H1 (cell line): ENCODE measurements at regions not wholly inside any gene's neighbourhood (a gene's known extent, or its start where the extent isn't known, plus 50 kb on each side); places are given as distances from the start of the nearest gene placed in this dataset.

Source experiments
- CTCF ChIA-PET: fragments of 300-600 bp; sonication (Branson Sonifier 250); formaldehyde crosslinking; loops from one replicate; lab custom pipeline; 2021; ENCODE audit not compliant: partially characterized antibody; lab: Charles Lee
- POLR2A ChIA-PET: fragments of 300-600 bp; sonication (Branson Sonifier 250); formaldehyde crosslinking; loops from one replicate; lab custom pipeline; 2021; ENCODE audit warnings: inconsistent platforms; ENCODE audit not compliant: partially characterized antibody; lab: Charles Lee
- DNase-seq, 2 experiments: peaks; one replicate each; pipeline versions ENCODE4 v3.0.0 to v3.0.0-alpha.2; 2010 to 2022; ENCODE audit warnings: low spot score in 2 of 2, low read depth in 1 of 2, mixed read lengths in 1 of 2
- FAIRE-seq: peaks from 2 replicates; lab custom pipeline; 2011; peaks lifted over from hg19 to GRCh38; lab: Jason Lieb, UNC
- H2AFZ ChIP-seq: 2 replicates; pipeline ENCODE4 v1.8.1; 2012; ENCODE audit warnings: low read length, inconsistent platforms
- H2AK5ac ChIP-seq: 2 replicates; pipeline ENCODE4 v1.6.1; 2013; ENCODE audit warnings: low read depth, low read length
- H2BK120ac ChIP-seq: replicated peaks from 2 replicates; pipeline ENCODE3; 2013; ENCODE audit warnings: low read depth, low read length, inconsistent platforms
- H2BK12ac ChIP-seq: 2 replicates; pipeline ENCODE4 v1.6.1; 2013; ENCODE audit warnings: low read depth, low read length
- H2BK15ac ChIP-seq: 2 replicates; pipeline ENCODE4 v1.6.1; 2013; ENCODE audit warnings: low read length
- H2BK20ac ChIP-seq: 2 replicates; pipeline ENCODE4 v1.6.1; 2013; ENCODE audit warnings: low read length
- H2BK5ac ChIP-seq: 2 replicates; pipeline ENCODE4 v1.6.1; 2013; ENCODE audit warnings: low read depth, low read length
- H3K14ac ChIP-seq: 2 replicates; pipeline ENCODE4 v1.6.1; 2013; ENCODE audit warnings: inconsistent platforms; ENCODE audit not compliant: insufficient read length
- H3K18ac ChIP-seq: 2 replicates; pipeline ENCODE4 v1.6.1; 2013; ENCODE audit warnings: low read length; ENCODE audit errors: extremely low read depth
- H3K23ac ChIP-seq: 2 replicates; pipeline ENCODE4 v1.6.1; 2013; ENCODE audit warnings: inconsistent platforms; ENCODE audit not compliant: insufficient read length
- H3K23me2 ChIP-seq: 2 replicates; pipeline ENCODE4 v1.6.1; 2013; ENCODE audit warnings: low read depth, low read length
- H3K27ac ChIP-seq: 2 replicates; pipeline ENCODE4 v1.6.1; 2011; ENCODE audit warnings: low read depth, low read length, inconsistent platforms
- H3K27me3 ChIP-seq, 4 experiments: replicated peaks in 1 of 4; 1 replicate in 1 of 4; 2 replicates in 3 of 4; pipeline versions ENCODE4 v1.6.1 to v1.8.1; 2011 to 2013; ENCODE audit warnings: low read length in 3 of 4, mild to moderate bottlenecking in 3 of 4, inconsistent platforms in 2 of 4, mixed read lengths in 2 of 4, moderate library complexity in 1 of 4; ENCODE audit not compliant: control insufficient read depth in 3 of 4, insufficient read depth in 3 of 4; ENCODE audit errors: extremely low read depth in 1 of 4
- H3K36me3 ChIP-seq, 4 experiments: 2 replicates each; pipeline versions ENCODE4 v1.6.1 to v1.8.1; 2011 to 2013; ENCODE audit warnings: mild to moderate bottlenecking in 4 of 4, low read length in 3 of 4, moderate library complexity in 2 of 4, control low read depth in 1 of 4, inconsistent platforms in 1 of 4; ENCODE audit not compliant: insufficient read depth in 4 of 4, control insufficient read depth in 2 of 4
- H3K4ac ChIP-seq: replicated peaks from 2 replicates; pipeline ENCODE3; 2013; ENCODE audit warnings: low read length, low read depth, mixed read lengths, inconsistent platforms; ENCODE audit not compliant: insufficient read length
- H3K4me1 ChIP-seq, 4 experiments: replicated peaks in 1 of 4; 1 replicate in 1 of 4; 2 replicates in 3 of 4; pipeline versions ENCODE4 v1.6.1 to v1.8.1; 2011 to 2013; ENCODE audit warnings: low read length in 3 of 4, inconsistent platforms in 2 of 4, mixed read lengths in 1 of 4; ENCODE audit not compliant: insufficient read depth in 4 of 4, control insufficient read depth in 3 of 4
- H3K4me2 ChIP-seq, 2 experiments: 2 replicates each; pipeline versions ENCODE4 v1.6.1 to v1.8.1; 2011 to 2013; ENCODE audit warnings: low read depth in 2 of 2, low read length in 2 of 2, control low read depth in 1 of 2, inconsistent platforms in 1 of 2, mild to moderate bottlenecking in 1 of 2; ENCODE audit not compliant: insufficient read depth in 1 of 2
- H3K4me3 ChIP-seq, 4 experiments: fragments of 200-600, 300-600 bp in 1 of 4; sonication (generic), shearing (Covaris generic), sonication (Bioruptor Twin) in 1 of 4; 2 replicates each; pipeline versions ENCODE4 v1.5.1 to v1.8.1; 2011 to 2016; ENCODE audit warnings: low read length in 4 of 4, low read depth in 3 of 4, control low read depth in 2 of 4, inconsistent platforms in 2 of 4, mild to moderate bottlenecking in 2 of 4, mixed read lengths in 1 of 4, moderate library complexity in 1 of 4; ENCODE audit not compliant: insufficient read depth in 2 of 4; ENCODE audit errors: extremely low read depth in 1 of 4
- H3K56ac ChIP-seq: replicated peaks from 2 replicates; pipeline ENCODE3; 2013; ENCODE audit warnings: low read depth, mild to moderate bottlenecking, mixed read lengths, low read length, inconsistent platforms; ENCODE audit not compliant: insufficient read length
- H3K79me1 ChIP-seq: 2 replicates; pipeline ENCODE4 v1.6.1; 2013; ENCODE audit warnings: low read depth, low read length, control low read depth
- H3K79me2 ChIP-seq, 2 experiments: 2 replicates each; pipeline versions ENCODE4 v1.6.1 to v1.8.1; 2012 to 2013; ENCODE audit warnings: low read length in 2 of 2, mild to moderate bottlenecking in 2 of 2, inconsistent platforms in 1 of 2; ENCODE audit not compliant: insufficient read depth in 2 of 2, control insufficient read depth in 1 of 2
- H3K9ac ChIP-seq, 4 experiments: replicated peaks in 1 of 4; 1 replicate in 1 of 4; 2 replicates in 3 of 4; pipeline versions ENCODE4 v1.6.1 to v1.8.1; 2011 to 2013; ENCODE audit warnings: low read depth in 3 of 4, low read length in 3 of 4, control low read depth in 2 of 4, mild to moderate bottlenecking in 2 of 4, moderate library complexity in 2 of 4, inconsistent platforms in 1 of 4; ENCODE audit errors: extremely low read depth in 1 of 4
- H3K9me3 ChIP-seq, 2 experiments: 2 replicates each; pipeline versions ENCODE4 v1.6.1 to v1.8.1; 2012 to 2013; ENCODE audit warnings: mild to moderate bottlenecking in 2 of 2, moderate library complexity in 2 of 2, control low read depth in 1 of 2, inconsistent platforms in 1 of 2, low read depth in 1 of 2, low read length in 1 of 2, mixed read lengths in 1 of 2; ENCODE audit not compliant: insufficient read depth in 2 of 2
- H4K20me1 ChIP-seq, 2 experiments: replicated peaks in 1 of 2; 2 replicates each; pipeline versions ENCODE3 to v1.8.1; 2011 to 2013; ENCODE audit warnings: inconsistent platforms in 2 of 2, low read length in 2 of 2, mild to moderate bottlenecking in 1 of 2; ENCODE audit not compliant: insufficient read depth in 2 of 2, control insufficient read depth in 1 of 2
- H4K5ac ChIP-seq: 2 replicates; pipeline ENCODE4 v1.6.1; 2013; ENCODE audit warnings: low read length, low read depth, mixed read lengths, inconsistent platforms; ENCODE audit not compliant: insufficient read length
- H4K8ac ChIP-seq: 2 replicates; pipeline ENCODE4 v1.8.0; 2013; ENCODE audit warnings: mild to moderate bottlenecking, moderate library complexity, low read length, inconsistent platforms; ENCODE audit not compliant: insufficient read depth; ENCODE audit errors: extremely low read depth
- H4K91ac ChIP-seq: replicated peaks from 2 replicates; pipeline ENCODE3; 2013; ENCODE audit warnings: low read length, mixed read lengths, inconsistent platforms; ENCODE audit not compliant: insufficient read length
- CBX8 ChIP-seq: fragments of 300-800, 300-1000 bp; sonication (generic); IDR thresholded peaks from 2 replicates; pipeline ENCODE4 v1.7.1; 2016; ENCODE audit warnings: low read depth, low read length, borderline replicate concordance
- CHD2 ChIP-seq: IDR thresholded peaks from 2 replicates; pipeline ENCODE4 v1.6.1; 2012; ENCODE audit warnings: low read length, improper control_type of control experiment
- EP300 ChIP-seq, 2 experiments: IDR thresholded peaks; 1 replicate in 1 of 2; 2 replicates in 1 of 2; pipeline ENCODE4 v1.6.1; 2011 to 2012; ENCODE audit warnings: low read depth in 2 of 2, low read length in 2 of 2, mild to moderate bottlenecking in 2 of 2, borderline replicate concordance in 1 of 2, inconsistent platforms in 1 of 2, moderate library complexity in 1 of 2
- EZH2 ChIP-seq: fragments of 200-600 bp; sonication (generic); IDR thresholded peaks from 2 replicates; pipeline ENCODE4 v1.7.1; 2012; ENCODE audit warnings: low read depth, mild to moderate bottlenecking, moderate library complexity, low read length, inconsistent platforms; ENCODE audit not compliant: severe bottlenecking
- KDM4A ChIP-seq: IDR thresholded peaks from one replicate; pipeline ENCODE4 v1.7.1; 2012; ENCODE audit warnings: low read depth, mild to moderate bottlenecking, moderate library complexity, low read length, inconsistent platforms; ENCODE audit not compliant: severe bottlenecking
- PHF8 ChIP-seq: fragments of 200-600 bp; sonication (generic); conservative IDR thresholded peaks from 2 replicates; pipeline ENCODE4 v1.7.1; 2012; ENCODE audit warnings: low read depth, mild to moderate bottlenecking, inconsistent platforms, low read length, moderate library complexity
- POLR2AphosphoS5 ChIP-seq: IDR thresholded peaks from 2 replicates; pipeline ENCODE4 v1.6.1; 2011; ENCODE audit warnings: low read depth, low read length
- SIX5 ChIP-seq: IDR thresholded peaks from 2 replicates; pipeline ENCODE4 v1.6.1; 2011; ENCODE audit warnings: mild to moderate bottlenecking, low read depth, low read length
- ZNF274 ChIP-seq: IDR thresholded peaks from 2 replicates; pipeline ENCODE4 v1.7.0; 2012; ENCODE audit warnings: low read length, borderline replicate concordance; ENCODE audit errors: extremely low read depth
- TF ChIP-seq, protein P1 (sequence below): IDR thresholded peaks from 2 replicates; pipeline ENCODE4 v1.6.1; 2011; ENCODE audit warnings: low read depth, mild to moderate bottlenecking, low read length; ENCODE audit not compliant: insufficient read depth
- TF ChIP-seq, protein P2 (sequence below): IDR thresholded peaks from 2 replicates; pipeline ENCODE4 v1.6.1; 2012; ENCODE audit warnings: low read length, inconsistent platforms
- TF ChIP-seq, protein P3 (sequence below): IDR thresholded peaks from 2 replicates; pipeline ENCODE4 v1.6.1; 2012; ENCODE audit warnings: inconsistent platforms

DNA sequence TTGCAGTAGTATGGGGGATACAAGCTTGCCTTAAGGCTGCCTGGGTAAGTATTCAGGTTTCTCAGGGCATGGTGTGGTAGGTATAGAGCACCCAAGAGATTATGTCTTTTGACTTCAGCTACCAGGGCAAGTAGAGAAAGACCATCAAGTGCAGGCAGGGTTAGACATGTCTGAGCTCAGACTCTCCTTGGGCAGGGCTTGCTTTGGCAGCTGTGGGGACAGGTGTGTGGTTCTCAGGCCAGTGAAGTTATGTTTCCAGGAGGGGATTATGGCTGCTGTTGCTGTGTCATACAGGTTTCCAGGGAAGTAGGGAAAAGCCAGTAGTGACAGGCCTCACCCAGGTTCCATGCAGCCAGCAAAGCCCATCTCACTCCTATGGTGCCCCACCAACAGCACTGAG lies 1040.4 kb downstream of the FLRT2 start:
- Histone ChIP-seq H4K91ac (no peak overlapping the region), H2AFZ (no peak overlapping the region), H4K8ac (no peak overlapping the region), H3K4me2 (no peak overlapping the region), H3K9me3 (0 out of 4 replicates have a peak, but pooled peaks cover 0 to 2% of the 10 kb centered on the region in 2 experiments), H2BK5ac (no peak overlapping the region), H3K18ac (no peak overlapping the region), H3K4me3 (no peak overlapping the region), H2BK12ac (no peak overlapping the region), H4K20me1 (no peaks in the 10 kb centered on the region), H3K23ac (no peak overlapping the region), H3K27ac (no peak overlapping the region), H3K9ac (no peak overlapping the region), H2BK20ac (no peak overlapping the region), H3K27me3 (no peaks in the 10 kb centered on the region), H2AK5ac (no peak overlapping the region), H3K14ac (no peak overlapping the region), H3K23me2 (no peaks in the 10 kb centered on the region; the same call in 1 of the 2 replicates), H3K36me3 (no peaks in the 10 kb centered on the region), H3K4me1 (no peaks in the 10 kb centered on the region), H3K79me2 (no peaks in the 10 kb centered on the region), H3K79me1 (no peaks in the 10 kb centered on the region), H3K4ac (no peak overlapping the region), H2BK120ac (no peak overlapping the region), H2BK15ac (no peak overlapping the region), H3K56ac (no peak overlapping the region), H4K5ac (no peak overlapping the region)
- FAIRE-seq (no peak), DNase-seq (no peak)
- ChIA-PET CTCF (no interaction called here), POLR2A (no interaction called here)
- no peak for TF ChIP-seq CHD2
- TF ChIP-seq ZNF274: no peak
- no peak for TF ChIP-seq EZH2
- TF ChIP-seq PHF8: no peak
- TF ChIP-seq CBX8: no peak
- TF ChIP-seq, protein P1, sequence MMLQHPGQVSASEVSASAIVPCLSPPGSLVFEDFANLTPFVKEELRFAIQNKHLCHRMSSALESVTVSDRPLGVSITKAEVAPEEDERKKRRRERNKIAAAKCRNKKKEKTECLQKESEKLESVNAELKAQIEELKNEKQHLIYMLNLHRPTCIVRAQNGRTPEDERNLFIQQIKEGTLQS: no peak
- TF ChIP-seq SIX5: no peak
- TF ChIP-seq, protein P2, sequence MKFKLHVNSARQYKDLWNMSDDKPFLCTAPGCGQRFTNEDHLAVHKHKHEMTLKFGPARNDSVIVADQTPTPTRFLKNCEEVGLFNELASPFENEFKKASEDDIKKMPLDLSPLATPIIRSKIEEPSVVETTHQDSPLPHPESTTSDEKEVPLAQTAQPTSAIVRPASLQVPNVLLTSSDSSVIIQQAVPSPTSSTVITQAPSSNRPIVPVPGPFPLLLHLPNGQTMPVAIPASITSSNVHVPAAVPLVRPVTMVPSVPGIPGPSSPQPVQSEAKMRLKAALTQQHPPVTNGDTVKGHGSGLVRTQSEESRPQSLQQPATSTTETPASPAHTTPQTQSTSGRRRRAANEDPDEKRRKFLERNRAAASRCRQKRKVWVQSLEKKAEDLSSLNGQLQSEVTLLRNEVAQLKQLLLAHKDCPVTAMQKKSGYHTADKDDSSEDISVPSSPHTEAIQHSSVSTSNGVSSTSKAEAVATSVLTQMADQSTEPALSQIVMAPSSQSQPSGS: no peak
- TF ChIP-seq, protein P3, sequence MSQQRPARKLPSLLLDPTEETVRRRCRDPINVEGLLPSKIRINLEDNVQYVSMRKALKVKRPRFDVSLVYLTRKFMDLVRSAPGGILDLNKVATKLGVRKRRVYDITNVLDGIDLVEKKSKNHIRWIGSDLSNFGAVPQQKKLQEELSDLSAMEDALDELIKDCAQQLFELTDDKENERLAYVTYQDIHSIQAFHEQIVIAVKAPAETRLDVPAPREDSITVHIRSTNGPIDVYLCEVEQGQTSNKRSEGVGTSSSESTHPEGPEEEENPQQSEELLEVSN: no peak
- TF ChIP-seq EP300 (IDR thresholded peaks at IDR 0.05; ENCODE audit: borderline replicate concordance in 1 of 2, low read depth in 2 of 2, low read length in 2 of 2): no peak
- no peak for TF ChIP-seq POLR2AphosphoS5
- TF ChIP-seq KDM4A: no peak
